GM21825 (cell line): ENCODE measurements at regions not wholly inside any gene's neighbourhood (a gene's known extent, or its start where the extent isn't known, plus 50 kb on each side); places are given as distances from the start of the nearest gene placed in this dataset.

Source experiments
- ATAC-seq: cut with Tn5 transposase; IDR thresholded peaks from one replicate; pipeline ENCODE4 v1.9.1; 2021; ENCODE audit warnings: mild to moderate bottlenecking, moderate library complexity; ENCODE audit not compliant: unreplicated experiment

DNA sequence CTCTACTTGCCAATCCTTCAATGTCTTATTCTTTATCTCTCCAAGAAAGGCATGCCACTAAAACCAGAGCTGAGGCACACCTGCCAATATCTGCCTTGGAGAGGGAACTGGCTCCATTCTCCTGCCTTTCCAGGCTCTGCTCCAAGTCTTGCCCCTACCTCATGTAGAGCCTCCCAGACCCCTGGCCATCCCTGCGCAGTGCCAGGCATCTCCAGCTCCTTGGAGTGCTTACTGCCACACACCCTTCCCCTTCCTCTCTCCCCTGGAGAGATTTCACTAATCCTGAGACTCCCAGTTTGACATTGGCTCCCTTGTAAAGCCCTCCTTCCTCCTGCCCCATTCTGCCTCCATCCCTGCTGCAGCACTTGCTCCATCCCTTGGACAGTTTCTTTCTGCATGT, 255.2 kb upstream of the ZMIZ1 start:
- ATAC-seq: no peak

DNA sequence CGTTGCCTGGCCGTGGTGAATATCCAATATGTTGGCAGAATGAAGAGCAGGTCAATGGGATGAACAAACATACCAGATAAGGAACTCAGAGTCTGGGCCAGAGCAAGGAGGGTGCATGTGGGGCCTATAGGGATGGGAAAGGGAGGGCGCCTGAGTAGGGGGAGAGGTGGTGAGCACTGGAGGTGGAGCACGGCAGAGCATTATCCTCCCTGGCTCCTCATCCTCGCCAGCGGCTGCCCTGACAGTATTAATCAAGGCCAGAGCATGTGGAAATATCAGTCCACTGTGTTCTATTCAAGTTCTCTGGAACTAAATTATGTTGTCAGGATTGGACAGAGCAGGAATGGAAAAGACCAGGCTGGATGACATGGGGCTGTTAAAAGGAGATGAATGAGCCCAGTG, 254.8 kb upstream of the ZMIZ1 start:
- no peak for ATAC-seq

DNA sequence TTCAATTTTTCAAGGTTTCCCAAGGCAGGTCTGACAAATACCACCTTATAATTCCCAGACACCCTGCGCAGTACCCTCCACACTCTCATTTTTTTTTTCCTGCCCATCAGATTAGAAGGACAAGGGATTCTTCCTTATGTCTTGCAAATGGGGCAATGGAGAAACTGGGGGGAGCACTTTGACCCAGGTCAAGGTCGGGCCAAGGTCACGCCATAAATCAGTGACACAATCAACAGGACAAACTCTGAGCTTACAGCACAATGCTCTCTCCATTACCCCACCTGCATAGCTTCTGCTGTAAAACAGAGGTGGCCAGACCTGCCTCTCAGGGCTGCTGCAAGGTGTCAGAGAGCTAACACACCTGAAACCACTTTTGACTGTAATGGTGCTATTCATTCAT, 254.4 kb upstream of the ZMIZ1 start:
- no peak for ATAC-seq

DNA sequence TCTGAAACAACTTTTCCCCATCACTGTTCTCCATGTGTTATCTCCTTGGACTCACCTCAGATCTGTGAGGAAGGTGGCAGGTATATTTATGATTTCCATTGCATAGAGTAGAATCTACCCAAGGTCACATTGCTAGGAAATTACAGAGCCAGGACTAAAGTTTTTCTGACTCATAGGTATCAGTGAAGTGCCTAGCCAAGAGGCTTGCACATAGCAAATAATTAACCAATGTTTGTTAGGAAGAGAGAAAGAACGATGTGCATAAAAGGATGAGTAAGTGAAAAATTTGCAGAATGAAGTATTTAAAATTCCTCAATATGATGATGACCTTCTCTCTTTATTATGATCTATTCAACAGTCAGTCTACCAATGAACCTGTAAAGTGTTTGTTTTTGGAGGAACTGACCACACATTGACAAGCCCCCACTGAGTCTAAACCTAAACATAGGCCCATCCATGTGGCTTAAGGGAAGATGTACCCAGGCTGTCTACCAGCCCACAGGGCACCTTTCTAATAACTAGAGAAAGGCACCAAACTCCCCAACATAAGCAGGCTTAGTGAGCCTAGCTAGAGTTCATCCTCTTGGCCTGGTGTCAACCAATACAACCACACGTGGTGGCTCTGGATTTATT, 252.9 kb upstream of the ZMIZ1 start:
- no peak for ATAC-seq

DNA sequence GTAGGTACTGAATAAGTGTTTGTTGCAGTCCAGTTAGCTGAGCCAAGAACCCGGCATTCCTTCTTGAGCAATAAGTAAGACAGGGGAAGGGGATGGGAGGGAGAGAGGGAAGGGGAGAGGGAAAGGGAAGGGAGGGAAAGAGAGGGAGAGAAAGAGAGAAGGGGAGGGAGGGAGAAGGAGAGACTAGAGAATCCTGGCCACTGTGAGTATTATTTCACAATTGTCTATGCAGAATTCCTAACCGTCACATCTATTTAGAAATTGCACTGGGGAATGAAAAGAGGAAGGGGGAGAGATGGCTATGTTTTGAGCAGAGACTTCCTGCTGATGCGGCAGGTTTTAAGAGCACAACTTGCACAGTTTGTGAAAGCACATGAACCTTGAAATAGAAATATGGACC, 251.4 kb upstream of the ZMIZ1 start:
- ATAC-seq: no peak

DNA sequence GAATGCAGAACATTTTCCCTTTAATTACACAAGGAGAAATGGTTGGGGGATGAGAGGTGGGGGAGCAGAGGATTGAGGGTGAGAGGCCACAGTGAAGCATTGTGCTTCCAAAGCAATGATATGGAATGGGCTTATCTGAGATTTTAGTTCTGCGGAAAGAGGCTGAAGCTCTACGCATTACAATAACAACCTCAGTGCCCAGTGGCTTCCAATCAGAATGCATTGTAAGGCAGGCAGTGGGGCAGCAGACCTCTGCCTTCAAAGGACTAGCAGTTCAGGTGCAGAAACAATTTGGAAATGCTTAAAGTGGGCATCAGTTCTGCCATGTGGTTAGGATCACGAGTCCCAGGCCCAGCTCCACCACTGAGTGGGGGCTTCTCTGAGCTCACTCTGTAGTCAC, 251.0 kb upstream of the ZMIZ1 start:
- no peak for ATAC-seq

DNA sequence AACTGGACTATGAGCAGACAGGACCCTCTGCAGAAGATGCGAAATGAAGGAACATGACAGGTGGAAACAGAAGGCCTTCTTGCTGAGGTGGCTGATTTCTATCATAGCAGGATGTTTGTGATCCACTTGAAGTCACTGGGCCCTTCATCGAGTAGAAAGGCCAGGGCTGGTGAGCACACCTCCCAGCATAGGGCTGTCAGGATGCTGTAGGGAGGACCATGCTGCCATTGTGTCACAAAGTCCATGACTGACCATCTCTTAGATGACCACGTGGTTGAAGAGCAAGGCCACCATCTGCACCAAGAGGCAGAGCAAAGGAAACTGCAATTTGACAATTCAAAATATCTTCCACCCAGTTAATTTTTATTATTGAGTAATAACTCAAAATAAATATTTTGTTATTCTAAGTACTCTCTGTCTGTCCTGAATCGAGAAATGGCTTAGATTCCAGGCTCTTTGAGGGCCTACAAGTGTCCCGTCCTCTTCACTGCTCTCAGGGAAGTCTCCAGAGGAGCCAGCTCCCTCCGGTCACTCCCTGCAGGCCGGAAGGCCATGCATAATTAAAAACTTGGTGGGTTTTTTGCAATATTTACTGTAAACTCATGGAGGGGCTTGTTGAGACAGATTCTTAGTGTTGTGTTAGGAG, 249.3 kb upstream of the ZMIZ1 start:
- ATAC-seq: no peak

DNA sequence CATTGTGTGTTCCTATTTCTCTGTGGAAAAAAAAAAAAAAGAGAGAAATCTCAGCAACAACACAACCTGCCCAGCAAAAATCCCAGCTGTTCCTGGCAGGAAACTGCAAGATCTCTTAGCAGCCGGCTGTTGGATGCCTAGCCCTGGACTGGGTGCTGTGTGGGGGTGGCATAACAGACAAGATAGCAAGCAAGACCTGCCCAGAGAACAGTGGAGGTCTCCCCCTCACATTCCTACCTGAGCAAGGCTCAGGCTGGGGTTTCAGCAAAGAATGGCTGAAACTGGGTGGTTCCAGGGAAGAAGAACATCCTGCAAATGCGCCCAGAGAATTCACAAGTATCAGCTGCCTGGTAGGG, 248.8 kb upstream of the ZMIZ1 start:
- no peak for ATAC-seq

DNA sequence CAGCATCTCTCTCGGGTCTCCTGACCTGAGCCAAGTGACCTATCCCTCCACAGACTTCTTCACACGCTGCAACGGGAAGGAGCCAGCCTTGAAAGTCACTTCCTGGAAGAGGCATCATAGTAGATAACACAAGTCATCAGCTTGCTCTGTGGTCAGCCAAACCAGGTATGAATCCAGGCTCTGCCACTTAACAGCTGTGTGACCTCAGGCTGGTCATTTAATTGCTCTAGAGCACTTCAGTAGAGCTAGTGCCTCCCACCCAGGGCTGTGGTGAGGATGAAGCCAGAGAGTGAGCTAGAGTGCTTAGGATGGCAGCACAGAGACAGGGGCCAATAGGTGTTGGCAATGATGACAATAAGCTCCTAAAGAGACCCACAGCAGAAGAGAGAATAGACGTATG, 247.7 kb upstream of the ZMIZ1 start:
- no peak for ATAC-seq

DNA sequence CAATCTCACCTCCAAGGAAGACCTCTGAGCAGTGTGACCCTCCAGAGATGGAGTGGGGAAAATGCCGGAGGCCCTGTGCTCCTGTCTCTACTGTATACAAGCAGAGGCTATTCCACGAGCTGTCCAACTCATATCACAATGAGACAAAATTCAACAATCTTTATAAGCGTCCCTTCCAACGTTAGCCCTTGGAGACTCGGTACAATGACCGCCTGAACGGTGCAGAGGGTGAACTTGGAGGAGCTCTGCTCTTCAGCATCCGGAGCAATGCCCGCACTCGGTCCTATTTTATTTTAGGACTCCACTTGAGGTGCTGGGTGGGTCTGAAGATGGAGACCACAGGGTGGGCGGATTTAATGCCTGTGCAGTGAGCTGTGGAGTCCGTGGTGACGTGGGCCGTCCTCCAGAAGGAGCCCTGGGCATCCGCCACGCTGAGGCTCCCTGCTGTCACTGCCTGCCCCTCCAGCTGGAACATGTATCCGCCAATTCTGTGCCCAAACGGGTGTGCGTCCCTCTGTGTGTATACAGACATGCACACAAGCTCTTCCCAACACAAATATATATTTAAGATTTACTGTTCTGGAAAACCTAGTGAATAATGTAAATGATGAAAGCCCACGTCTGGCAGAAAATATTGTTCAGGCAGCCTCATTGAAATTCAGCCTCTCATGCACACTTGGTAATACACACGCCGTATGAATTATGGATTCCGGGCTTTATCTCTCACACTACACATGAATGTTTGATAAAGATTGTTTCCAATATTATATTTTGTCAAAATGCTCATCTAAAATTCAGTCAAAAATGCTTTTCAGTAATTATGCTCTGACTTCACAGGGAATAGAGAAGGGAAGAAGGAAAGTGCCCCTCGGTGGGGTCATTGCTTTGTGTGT, 239.9 kb upstream of the ZMIZ1 start:
- no peak for ATAC-seq

DNA sequence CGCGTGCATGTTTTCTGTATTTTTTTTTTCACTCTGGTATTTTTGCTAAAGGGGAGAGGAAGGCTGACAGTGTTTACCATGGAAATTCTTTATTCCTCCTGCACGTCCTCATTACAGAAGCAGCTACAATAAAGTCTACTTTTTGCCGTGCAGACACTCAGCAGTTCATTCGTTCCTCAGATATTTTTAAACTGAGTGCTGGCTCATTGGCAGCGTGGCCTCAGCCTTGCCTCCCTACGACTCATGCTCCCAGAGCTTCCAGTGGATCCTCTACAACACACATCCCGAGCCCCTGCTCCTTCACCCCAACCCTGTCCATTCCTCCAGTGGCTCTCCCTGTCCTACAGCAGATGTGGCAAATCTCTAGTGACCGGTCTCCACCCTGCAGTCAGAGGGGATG, 239.2 kb upstream of the ZMIZ1 start:
- no peak for ATAC-seq

DNA sequence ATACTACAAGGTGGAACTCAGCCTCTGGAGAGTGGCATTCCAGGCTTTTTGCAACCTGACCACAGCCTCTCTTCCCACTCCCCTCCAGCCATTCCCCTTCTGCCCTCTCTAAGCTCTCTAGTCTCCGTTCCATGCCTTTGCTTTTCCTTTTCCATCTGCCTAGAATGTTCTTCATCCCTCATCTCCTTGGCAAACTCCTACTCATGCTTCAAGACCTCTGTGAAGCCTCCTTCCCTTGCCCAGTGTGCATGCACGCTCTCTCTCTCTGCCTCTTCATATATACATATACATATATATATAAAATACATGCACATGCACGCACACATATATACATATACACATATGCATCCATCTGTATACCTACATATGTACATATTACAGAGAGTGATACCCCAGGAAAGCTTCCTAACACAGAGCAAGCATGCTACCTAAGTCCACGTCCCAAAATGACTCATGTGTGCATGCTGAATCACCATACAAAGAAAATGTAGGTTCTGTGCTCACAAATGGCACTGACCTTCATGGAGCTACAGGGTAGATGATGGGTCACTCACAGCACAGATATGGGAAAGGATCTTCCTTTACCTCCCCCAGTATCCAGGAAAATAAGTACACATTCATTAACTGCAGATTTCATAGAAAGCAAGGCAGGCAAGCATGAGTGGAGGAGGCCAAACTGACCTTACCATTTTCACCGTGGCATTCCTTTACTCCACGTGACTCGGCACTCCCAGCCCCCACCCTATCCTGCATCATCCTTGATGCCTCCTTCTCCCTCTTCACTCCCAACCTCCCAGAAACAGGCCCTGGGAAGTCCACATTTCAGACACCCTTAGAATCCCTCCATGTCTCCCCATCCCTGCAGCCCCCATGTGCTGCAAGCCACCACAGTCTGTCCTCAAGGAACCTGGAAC, 238.4 kb upstream of the ZMIZ1 start:
- ATAC-seq: no peak

DNA sequence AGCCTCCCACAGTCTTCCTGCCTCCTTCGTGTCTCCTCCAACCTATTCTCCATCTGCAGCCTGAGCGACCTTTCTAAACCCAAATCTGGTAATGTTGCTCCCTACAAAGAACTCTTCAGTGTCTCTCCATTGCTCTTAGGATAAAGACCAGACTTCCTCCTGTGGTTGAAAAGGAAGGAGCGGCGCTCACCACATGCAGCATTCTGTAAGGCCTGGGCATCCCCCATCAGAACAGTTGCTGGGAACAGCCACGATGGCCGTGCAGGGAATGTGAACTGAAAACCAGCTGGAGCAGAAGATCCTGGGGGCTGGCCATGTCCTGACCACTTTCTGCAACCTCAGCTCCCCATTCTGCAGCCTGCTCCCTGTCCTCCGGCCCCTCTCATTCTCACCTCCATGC, 237.8 kb upstream of the ZMIZ1 start:
- no peak for ATAC-seq

DNA sequence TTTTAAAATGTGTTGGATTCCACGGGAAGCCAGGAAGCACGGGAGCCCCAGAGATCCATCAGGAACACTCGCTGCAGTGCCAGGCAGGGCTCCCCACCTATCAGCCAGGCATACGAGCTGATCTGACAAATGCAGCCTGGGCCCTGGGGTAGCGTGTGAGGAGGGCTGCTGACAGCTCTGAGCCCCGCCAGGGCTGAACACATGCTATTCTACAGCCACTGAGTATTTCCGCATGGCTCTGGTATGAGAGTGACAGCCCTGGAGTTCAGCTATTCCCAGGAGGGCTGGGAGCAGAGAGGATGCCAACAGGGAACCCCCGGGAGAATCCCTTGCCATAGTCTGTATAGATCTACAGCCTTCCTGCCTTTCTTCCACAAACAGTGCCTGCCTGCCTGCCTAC, 237.3 kb upstream of the ZMIZ1 start:
- ATAC-seq: no peak

DNA sequence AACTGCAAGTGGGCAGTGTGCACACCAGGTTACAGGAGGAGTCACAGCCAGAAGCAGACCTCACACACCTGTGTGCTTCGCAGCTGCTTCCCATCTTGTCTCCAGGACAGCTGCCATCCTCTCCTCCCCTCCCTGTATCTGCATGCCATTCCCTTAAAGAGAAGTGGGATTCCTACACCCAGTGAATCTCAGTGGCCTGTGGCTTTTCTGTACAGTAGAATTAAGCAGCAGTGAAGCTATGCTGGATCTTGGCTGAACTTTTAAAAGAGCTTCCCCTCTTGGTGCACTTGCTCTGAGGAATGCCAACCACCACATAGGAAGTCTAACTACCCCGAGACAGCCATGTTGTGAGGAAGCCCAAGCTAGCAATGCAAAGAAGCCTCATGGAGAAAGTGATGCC, 236.5 kb upstream of the ZMIZ1 start:
- no peak for ATAC-seq

DNA sequence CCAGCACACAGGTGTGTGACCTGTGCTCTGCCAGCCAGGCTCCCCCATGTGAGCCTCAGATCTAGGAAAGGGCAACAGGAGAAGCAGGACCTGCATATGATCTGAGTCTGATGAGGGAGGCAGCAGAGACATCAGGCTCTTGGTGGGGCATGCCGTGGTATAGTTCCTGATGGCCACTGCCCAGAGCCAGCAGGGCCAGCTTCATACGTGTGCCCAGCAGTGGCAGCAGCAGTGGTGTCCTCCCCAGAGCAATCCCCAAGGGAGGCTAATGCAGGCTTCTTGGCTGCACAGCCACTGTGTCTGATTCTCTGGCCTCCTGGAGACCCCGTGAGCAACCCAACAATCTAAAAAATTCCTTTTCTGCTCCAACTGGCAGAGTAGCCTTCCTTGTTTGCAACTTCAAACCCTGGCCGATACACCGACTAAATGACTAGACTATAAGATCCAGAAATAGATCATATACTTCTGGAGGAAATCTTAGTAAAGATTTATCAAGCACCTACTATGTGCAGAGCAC, 230.6 kb upstream of the ZMIZ1 start:
- ATAC-seq: no peak

DNA sequence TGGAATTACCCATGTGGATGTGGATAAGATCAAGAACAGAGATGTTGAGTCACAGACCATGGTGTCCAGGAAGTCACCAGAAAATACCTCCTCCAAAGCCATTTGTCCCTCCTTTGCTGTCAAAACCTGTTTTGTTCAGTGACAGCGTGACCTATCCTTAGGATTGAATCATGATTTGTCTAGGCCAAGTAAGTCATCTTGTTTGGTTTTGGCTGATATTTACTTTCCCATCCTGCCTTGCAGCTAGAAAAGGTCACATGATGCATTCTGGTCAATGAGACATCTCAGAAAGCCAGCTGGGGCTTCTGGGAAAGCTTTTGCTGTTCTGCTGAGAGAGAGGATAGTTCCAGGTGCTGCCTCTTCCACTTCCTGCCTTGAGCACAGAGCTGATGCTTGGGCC, 225.3 kb upstream of the ZMIZ1 start:
- ATAC-seq: no peak

DNA sequence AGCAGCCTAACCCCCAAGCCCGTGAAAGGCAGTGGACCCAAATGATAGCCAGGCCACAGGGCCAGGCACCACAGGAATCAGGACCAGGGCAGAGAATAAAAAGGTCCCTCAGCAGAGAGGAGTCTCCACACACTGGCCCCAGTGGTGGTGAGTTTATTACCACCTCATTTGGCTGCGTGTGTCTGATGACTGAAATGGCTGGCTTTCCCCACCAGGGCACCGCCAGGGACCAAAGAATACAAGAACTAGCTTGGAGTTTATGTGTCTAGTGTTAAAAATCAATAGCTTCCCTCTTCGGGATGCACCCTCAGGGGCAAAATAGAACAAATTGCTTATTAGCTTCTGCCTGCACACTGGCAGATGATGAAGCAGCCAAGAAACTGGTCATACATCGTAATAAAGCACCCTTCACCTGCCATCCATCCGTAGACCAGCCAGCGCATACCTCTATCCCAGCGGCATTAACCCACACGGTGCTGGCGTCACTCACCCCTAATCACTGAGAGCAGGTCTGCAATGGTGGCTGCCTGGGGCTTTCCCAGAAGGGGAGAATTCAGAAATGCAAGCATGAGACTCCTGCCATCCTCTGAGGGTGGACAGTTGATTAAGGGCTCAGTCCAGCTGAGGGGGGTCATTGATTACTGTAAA, 223.7 kb upstream of the ZMIZ1 start:
- ATAC-seq: no peak

DNA sequence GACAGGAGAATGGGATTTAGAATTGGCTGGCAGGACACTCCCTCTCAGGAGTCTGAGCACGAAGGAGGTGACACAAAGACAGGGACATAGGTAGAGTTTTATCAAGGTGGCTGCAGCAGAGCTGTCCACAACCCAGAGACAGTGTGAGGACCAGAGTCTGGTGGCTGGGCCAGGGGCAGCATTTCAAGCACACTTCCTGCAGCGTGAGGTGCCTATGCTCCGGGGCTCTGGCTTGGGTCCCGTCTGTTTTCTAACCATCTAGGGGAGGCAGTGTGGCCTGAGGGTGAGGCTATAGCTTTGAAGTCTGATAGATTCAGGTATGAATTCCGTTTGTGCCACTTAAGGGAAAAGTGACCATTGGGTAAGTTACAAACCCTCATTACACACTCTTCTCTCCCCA, 222.7 kb upstream of the ZMIZ1 start:
- no peak for ATAC-seq

DNA sequence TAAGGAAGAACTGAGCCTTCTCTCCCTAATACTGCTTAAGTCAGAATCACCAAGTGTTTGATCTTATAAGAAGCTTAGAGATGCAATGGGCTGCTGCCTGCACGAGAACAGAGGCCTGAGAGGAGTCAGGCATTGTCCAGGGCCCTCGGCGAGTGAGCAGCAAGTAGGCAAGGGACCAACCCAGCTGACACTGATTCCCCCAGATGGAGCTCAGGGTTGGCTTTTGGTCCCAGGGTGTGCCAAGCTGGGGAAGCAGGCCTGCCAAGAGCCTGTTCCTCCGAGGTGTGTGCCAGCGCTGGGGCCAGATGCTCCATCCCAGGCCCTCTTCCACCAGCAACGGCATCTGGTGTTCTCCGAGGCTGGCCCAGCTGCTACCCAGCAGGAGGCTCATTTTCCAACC, 222.0 kb upstream of the ZMIZ1 start:
- ATAC-seq: no peak
